DND-41 (cell line): ENCODE measurements at regions not wholly inside any gene's neighbourhood (a gene's known extent, or its start where the extent isn't known, plus 50 kb on each side); places are given as distances from the start of the nearest gene placed in this dataset.

Experiments
- ATAC-seq: fragments of 200-7000 bp; cut with Tn5 transposase; 3 replicates; pipeline ENCODE4 v1.9.1; 2021; ENCODE audit warnings: low read depth; ENCODE audit not compliant: insufficient read depth
- DNase-seq: peaks from one replicate; pipeline ENCODE4 v3.0.0-alpha.2; 2020
- H2AFZ ChIP-seq: 2 replicates; pipeline ENCODE4 v1.6.0; 2012; ENCODE audit warnings: low read depth, low read length
- H3K27ac ChIP-seq: 2 replicates; pipeline ENCODE4 v1.5.1; 2012; ENCODE audit warnings: low read length, inconsistent platforms
- H3K27me3 ChIP-seq: fragments of 200-600 bp; sonication (generic); 2 replicates; pipeline ENCODE4 v1.6.0; 2012; ENCODE audit warnings: low read length, mild to moderate bottlenecking, inconsistent platforms; ENCODE audit not compliant: insufficient read depth, poor library complexity
- H3K36me3 ChIP-seq: 2 replicates; pipeline ENCODE4 v1.5.1; 2012; ENCODE audit warnings: low read length, inconsistent platforms; ENCODE audit not compliant: insufficient read depth
- H3K4me1 ChIP-seq: 2 replicates; pipeline ENCODE4 v1.5.1; 2012; ENCODE audit warnings: mild to moderate bottlenecking, low read length; ENCODE audit not compliant: insufficient read depth
- H3K4me2 ChIP-seq: 2 replicates; pipeline ENCODE4 v1.6.0; 2012; ENCODE audit warnings: mild to moderate bottlenecking, moderate library complexity, low read length, inconsistent platforms; ENCODE audit not compliant: insufficient read depth
- H3K4me3 ChIP-seq, 2 experiments: fragments of 200-600 bp in 1 of 2; shearing (Covaris generic) in 1 of 2; 2 replicates each; pipeline ENCODE4 v1.5.1; 2012 to 2016; ENCODE audit warnings: inconsistent platforms in 2 of 2, low read length in 2 of 2, mild to moderate bottlenecking in 2 of 2, low read depth in 1 of 2, moderate library complexity in 1 of 2
- H3K79me2 ChIP-seq: 2 replicates; pipeline ENCODE4 v1.6.0; 2012; ENCODE audit warnings: low read length, inconsistent platforms; ENCODE audit not compliant: insufficient read depth
- H3K9ac ChIP-seq: 2 replicates; pipeline ENCODE4 v1.6.0; 2012; ENCODE audit warnings: low read depth, mild to moderate bottlenecking, inconsistent platforms, low read length, moderate library complexity
- H3K9me3 ChIP-seq: 2 replicates; pipeline ENCODE4 v1.5.1; 2012; ENCODE audit warnings: low read length, moderate library complexity, mild to moderate bottlenecking, inconsistent platforms; ENCODE audit not compliant: insufficient read depth, severe bottlenecking
- H4K20me1 ChIP-seq: 2 replicates; pipeline ENCODE4 v1.6.0; 2012; ENCODE audit warnings: low read length; ENCODE audit not compliant: insufficient read depth
- CTCF ChIP-seq: IDR thresholded peaks from 2 replicates; pipeline ENCODE4 v1.5.1; 2012; ENCODE audit warnings: borderline replicate concordance, low read length, moderate library complexity, mild to moderate bottlenecking; ENCODE audit not compliant: poor library complexity, severe bottlenecking; ENCODE audit errors: extremely low read depth
- EZH2 ChIP-seq: IDR thresholded peaks from 3 replicates; pipeline ENCODE4 v1.6.1; 2012; ENCODE audit warnings: borderline replicate concordance, low read depth, mild to moderate bottlenecking, moderate library complexity, low read length, inconsistent platforms; ENCODE audit not compliant: severe bottlenecking

GRCh38 chr18:68555879-68556301 is 159.0 kb downstream of the TMX3 start:
- Histone ChIP-seq H3K27me3 (no peaks in the 10 kb centered on the region), H3K36me3 (no peaks in the 10 kb centered on the region), H2AFZ (no peak overlapping the region), H3K79me2 (no peaks in the 10 kb centered on the region), H3K9ac (no peak overlapping the region), H3K4me2 (no peak overlapping the region), H3K4me3 (no peak overlapping the region), H3K9me3 (no peaks in the 10 kb centered on the region), H3K4me1 (no peaks in the 10 kb centered on the region), H4K20me1 (no peaks in the 10 kb centered on the region), H3K27ac (no peak overlapping the region)
- ATAC-seq (no peak), DNase-seq (no peak)
- TF ChIP-seq EZH2 (no peak), CTCF (no peak)

- no peaks in the 10 kb centered on the region for H4K20me1 ChIP-seq
- no peaks in the 10 kb centered on the region for H3K36me3 ChIP-seq
- ATAC-seq, result no peak
- TF ChIP-seq EZH2, result no peak
- no peak for TF ChIP-seq CTCF
- H2AFZ ChIP-seq, result no peak overlapping the region
- no peaks in the 10 kb centered on the region for H3K27me3 ChIP-seq
- H3K4me1 ChIP-seq, result no peaks in the 10 kb centered on the region
- H3K9ac ChIP-seq, result no peak overlapping the region
- H3K9me3 ChIP-seq, result no peaks in the 10 kb centered on the region
- no peak overlapping the region for H3K27ac ChIP-seq
- no peak overlapping the region for H3K4me3 ChIP-seq
- H3K79me2 ChIP-seq, result no peaks in the 10 kb centered on the region
- no peak for DNase-seq
- H3K4me2 ChIP-seq, result no peak overlapping the region
Observed at GRCh38 chr18:68548904-68549870, 165.7 kb downstream of the TMX3 start.

GRCh38 chr18:68543344-68543743 is 171.6 kb downstream of the TMX3 start:
- no peak for TF ChIP-seq EZH2
- no peak for TF ChIP-seq CTCF
- Histone ChIP-seq H3K36me3 (no peaks in the 10 kb centered on the region), H3K9me3 (no peaks in the 10 kb centered on the region), H3K79me2 (no peaks in the 10 kb centered on the region), H3K27me3 (no peaks in the 10 kb centered on the region), H3K4me2 (no peak overlapping the region), H2AFZ (no peak overlapping the region), H3K27ac (no peak overlapping the region), H3K4me1 (no peaks in the 10 kb centered on the region), H3K4me3 (no peak overlapping the region), H3K9ac (no peak overlapping the region), H4K20me1 (no peaks in the 10 kb centered on the region)
- DNase-seq (no peak), ATAC-seq (no peak)
